DMS53 (cell line): ENCODE measurements at regions not wholly inside any gene's neighbourhood (a gene's known extent, or its start where the extent isn't known, plus 50 kb on each side); places are given as distances from the start of the nearest gene placed in this dataset.
"Not testable (repeated sequence)": the region's sequence is repeated elsewhere in the genome, so short reads cannot be mapped to it uniquely, and the experiment has no call there.

ENCODE experiments used
- DNase-seq: peaks from one replicate; lab custom pipeline; 2025; lab: John Stamatoyannopoulos, UW

- no peak for DNase-seq
Observed at GRCh38 chr22:48506506-48507145, 1321.0 kb downstream of the BRD1 start.

DNA sequence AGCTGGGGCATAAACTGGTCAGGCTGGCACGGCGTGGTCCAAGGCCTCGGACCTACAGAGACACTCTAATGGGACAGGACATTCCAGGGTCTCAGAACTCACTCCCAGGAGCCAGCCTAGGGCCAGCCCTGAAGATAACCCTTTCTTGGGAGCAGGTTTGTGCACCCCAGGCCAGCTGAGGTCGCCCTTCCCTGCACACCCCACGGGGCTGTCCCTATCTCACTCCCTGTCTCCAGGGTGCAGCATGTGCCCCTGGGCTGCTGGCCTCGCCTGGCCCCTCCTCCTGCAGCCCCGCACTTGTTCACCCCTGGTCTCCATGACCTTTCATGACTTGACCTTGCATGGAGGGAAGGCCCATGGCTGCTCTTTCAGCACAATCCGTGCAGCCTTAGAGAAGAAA lies 1321.8 kb downstream of the BRD1 start:
- no peak for DNase-seq

GRCh38 chr22:48504519-48505140 lies 1323.0 kb downstream of the BRD1 start:
- DNase-seq = no peak

GRCh38 chr22:48503876-48504275 lies 1323.8 kb downstream of the BRD1 start:
- no peak for DNase-seq

DNA sequence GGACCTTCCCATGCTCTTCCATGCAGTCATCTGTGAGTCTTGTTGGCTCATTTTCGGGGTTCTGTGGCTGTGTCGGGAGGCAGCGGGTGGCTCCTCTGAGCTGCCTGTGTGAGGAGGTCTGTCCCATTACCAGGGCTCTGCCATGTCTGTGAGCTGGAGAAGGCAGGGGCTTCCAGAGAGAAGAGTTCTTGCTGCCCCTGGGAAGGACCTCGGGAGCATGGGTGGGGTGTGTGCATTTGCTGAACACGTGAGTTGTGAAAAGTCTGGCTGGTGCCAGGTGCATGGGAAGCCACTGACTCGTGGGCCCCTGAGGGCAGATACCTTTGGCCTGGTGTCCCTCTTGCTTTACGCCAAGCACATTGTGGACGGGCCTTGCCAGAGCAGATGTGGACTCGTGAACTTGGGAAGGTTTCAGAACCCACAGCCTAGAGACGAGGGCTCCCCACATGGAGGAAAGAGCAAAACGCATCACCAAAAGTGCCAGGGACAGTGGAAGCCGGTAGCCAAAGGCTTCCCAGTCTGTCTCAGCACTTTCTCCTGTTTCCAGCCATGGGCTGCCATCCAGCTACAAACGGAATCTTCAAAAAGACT lies 1324.5 kb downstream of the BRD1 start:
- DNase-seq = no peak

GRCh38 chr22:48501231-48501750 lies 1326.4 kb downstream of the BRD1 start:
- DNase-seq = no peak

DNA sequence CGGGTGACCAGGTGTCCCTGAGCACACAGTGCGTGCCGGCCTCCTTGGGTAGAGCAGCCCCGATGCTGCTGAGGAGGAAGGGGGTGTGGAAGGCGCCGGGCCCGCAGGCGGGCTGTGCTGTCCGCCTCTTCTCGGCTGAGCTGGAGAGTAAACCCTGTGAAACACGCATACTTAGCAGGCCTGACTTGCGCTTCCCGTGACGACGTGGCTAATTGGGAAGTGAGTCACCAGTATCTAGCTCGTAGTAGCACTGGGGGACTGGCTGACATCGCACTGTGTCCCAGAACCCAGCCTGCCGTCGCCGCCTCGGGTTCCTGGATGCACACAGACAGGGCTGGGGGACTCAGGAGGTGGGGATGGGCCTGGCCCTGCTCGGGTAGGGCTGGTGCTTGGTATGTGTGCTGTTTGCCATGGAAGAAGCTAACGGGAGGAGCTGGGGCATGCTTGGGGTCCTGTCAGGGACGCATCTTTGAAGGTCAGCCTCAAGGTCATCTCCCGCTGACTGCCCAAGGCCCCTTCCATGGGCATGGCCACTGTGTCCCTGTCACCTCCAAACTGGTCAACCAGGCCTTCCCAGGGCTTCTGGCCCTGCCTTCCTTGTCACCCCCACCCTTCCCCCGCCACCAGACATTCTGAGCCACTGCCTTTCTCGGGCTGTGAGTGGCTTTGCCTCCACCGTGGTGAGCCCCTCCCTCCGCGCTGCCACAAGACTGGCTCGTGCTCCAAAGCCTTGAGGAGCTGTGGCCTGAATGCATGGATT lies 1327.0 kb downstream of the BRD1 start:
- no peak for DNase-seq

- no peak for DNase-seq
Observed at GRCh38 chr22:48499456-48500425, 1327.9 kb downstream of the BRD1 start.

DNA sequence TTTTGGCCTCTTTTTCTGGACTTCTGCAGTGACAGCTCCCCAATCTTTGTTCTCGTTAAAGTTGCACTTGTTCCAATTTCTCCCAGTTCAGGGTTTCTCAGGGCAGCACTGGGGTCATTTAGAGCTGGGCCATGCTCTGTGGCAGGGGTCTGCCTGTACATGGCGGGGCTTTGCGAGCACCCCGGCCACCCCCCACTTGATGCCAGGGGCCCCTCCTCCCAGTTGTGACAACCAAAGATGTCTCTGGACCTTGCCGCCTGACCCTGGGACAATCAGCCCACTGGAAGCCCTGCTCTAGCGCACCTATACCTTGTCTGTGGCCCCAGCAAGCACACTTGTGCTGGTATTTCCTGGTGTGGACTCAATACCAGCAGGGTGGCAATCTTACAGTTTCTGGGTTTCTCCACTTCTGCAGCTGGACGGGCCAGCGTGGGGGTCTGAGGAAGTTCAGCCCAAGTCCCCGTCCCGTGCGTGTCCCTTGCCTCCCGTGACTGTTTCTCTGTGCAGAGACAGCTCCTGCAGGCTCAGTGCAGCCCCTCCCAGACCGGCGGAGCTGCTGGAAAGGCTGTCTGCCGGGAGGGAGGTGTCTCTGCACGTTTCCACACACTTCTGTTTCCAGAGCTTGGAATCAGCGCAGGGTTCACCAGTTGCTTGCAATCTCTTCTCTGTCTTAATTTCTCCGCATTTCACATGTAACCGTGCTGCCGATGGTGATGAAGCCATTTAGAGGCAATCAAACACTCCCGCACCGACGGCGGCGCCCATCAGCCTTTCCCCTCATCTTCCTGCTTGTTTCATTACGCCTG lies 1328.9 kb downstream of the BRD1 start:
- DNase-seq = no peak

- DNase-seq = not testable (repeated sequence)
Observed at GRCh38 chr22:48497743-48498520, 1329.7 kb downstream of the BRD1 start.

GRCh38 chr22:48496987-48497650 lies 1330.6 kb downstream of the BRD1 start:
- DNase-seq = no peak

- no peak for DNase-seq
Observed at GRCh38 chr22:48496226-48496845, 1331.3 kb downstream of the BRD1 start.

- no peak for DNase-seq
Observed at GRCh38 chr22:48495751-48496080, 1332.0 kb downstream of the BRD1 start.

- no peak for DNase-seq
Observed at GRCh38 chr22:48494968-48495750, 1332.5 kb downstream of the BRD1 start.

- no peak for DNase-seq
Observed at GRCh38 chr22:48494256-48494967, 1333.3 kb downstream of the BRD1 start.

- no peak for DNase-seq
Observed at GRCh38 chr22:48493733-48494132, 1333.9 kb downstream of the BRD1 start.
